ENCODE measurements at regions not wholly inside any gene's neighbourhood (a gene's known extent, or its start where the extent isn't known, plus 50 kb on each side); places are given as distances from the start of the nearest gene placed in this dataset.

GRCh38 chr11:116333001-116333535 is 439.7 kb downstream of the BUD13 start:
- Mint-ChIP-seq H3K9me3 (peaks cover 9% of the 10 kb centered on the region), H3K27me3 (ENCODE audit: low read depth) (peaks cover 3% of the 10 kb centered on the region), H3K4me3 (no peak overlapping the region), H3K4me1 (no peaks in the 10 kb centered on the region), H3K27ac (ENCODE audit: unreplicated experiment) (no peak overlapping the region), H3K36me3 (ENCODE audit: low read depth) (no peaks in the 10 kb centered on the region)
- TF ChIP-seq CTCF (conservative IDR thresholded peaks at IDR 0.05) = no peak
- no peak for DNase-seq (ENCODE audit: low read depth, low spot score)

- no peaks in the 10 kb centered on the region for H3K36me3 Mint-ChIP-seq (ENCODE audit: low read depth)
- no peak overlapping the region for H3K4me3 Mint-ChIP-seq
- TF ChIP-seq CTCF (conservative IDR thresholded peaks at IDR 0.05) = no peak
- H3K27ac Mint-ChIP-seq (ENCODE audit: unreplicated experiment) = no peak overlapping the region
- peaks cover 3% of the 10 kb centered on the region for H3K27me3 Mint-ChIP-seq (ENCODE audit: low read depth)
- DNase-seq (ENCODE audit: low read depth, low spot score) = no peak
- H3K4me1 Mint-ChIP-seq = no peaks in the 10 kb centered on the region
- peaks cover 5% of the 10 kb centered on the region for H3K9me3 Mint-ChIP-seq
These were observed 440.4 kb downstream of the BUD13 start for GRCh38 chr11:116332391-116332790.

- TF ChIP-seq CTCF (conservative IDR thresholded peaks at IDR 0.05) = no peak
- Mint-ChIP-seq H3K36me3 (ENCODE audit: low read depth) (no peaks in the 10 kb centered on the region), H3K27me3 (ENCODE audit: low read depth) (no peaks in the 10 kb centered on the region), H3K4me1 (no peaks in the 10 kb centered on the region), H3K9me3 (no peaks in the 10 kb centered on the region), H3K4me3 (no peak overlapping the region), H3K27ac (ENCODE audit: unreplicated experiment) (no peak overlapping the region)
- DNase-seq (ENCODE audit: low read depth, low spot score) = no peak
These were observed 441.4 kb downstream of the BUD13 start for GRCh38 chr11:116331381-116331780.

GRCh38 chr11:116330439-116331185 is 442.2 kb downstream of the BUD13 start:
- Mint-ChIP-seq H3K4me3 (no peak overlapping the region), H3K27ac (ENCODE audit: unreplicated experiment) (no peak overlapping the region), H3K9me3 (no peaks in the 10 kb centered on the region), H3K27me3 (ENCODE audit: low read depth) (no peaks in the 10 kb centered on the region), H3K36me3 (ENCODE audit: low read depth) (no peaks in the 10 kb centered on the region), H3K4me1 (no peaks in the 10 kb centered on the region)
- DNase-seq (ENCODE audit: low read depth, low spot score) = no peak
- TF ChIP-seq CTCF (conservative IDR thresholded peaks at IDR 0.05) = no peak

- H3K27me3 Mint-ChIP-seq (ENCODE audit: low read depth) = no peaks in the 10 kb centered on the region
- no peak overlapping the region for H3K27ac Mint-ChIP-seq (ENCODE audit: unreplicated experiment)
These were observed 443.3 kb downstream of the BUD13 start for GRCh38 chr11:116329354-116330090.

More at GRCh38 chr11:116329354-116330090, 443.3 kb downstream of the BUD13 start:
- Mint-ChIP-seq H3K36me3 (ENCODE audit: low read depth) (no peaks in the 10 kb centered on the region), H3K9me3 (no peaks in the 10 kb centered on the region), H3K4me3 (no peak overlapping the region), H3K4me1 (no peaks in the 10 kb centered on the region)
- TF ChIP-seq CTCF (conservative IDR thresholded peaks at IDR 0.05) = no peak
- no peak for DNase-seq (ENCODE audit: low read depth, low spot score)
